CD14-positive monocyte (primary cell): ENCODE measurements at regions not wholly inside any gene's neighbourhood (a gene's known extent, or its start where the extent isn't known, plus 50 kb on each side); places are given as distances from the start of the nearest gene placed in this dataset.

ENCODE experiments used
- DNase-seq, 3 donors: peaks; one replicate each; pipeline ENCODE4 v3.0.0-alpha.2; 2011 to 2022
- H2AFZ ChIP-seq: 2 replicates; pipeline ENCODE4 v1.6.0; 2012; ENCODE audit warnings: mild to moderate bottlenecking, low read depth, low read length, inconsistent platforms; ENCODE audit not compliant: insufficient read depth, poor library complexity, severe bottlenecking
- H3K27ac ChIP-seq, 2 donors: 1 replicate in 1 of 2; 2 replicates in 1 of 2; pipeline ENCODE4 v1.5.1; 2012 to 2013; ENCODE audit warnings: low read length in 2 of 2, control low read depth in 1 of 2, inconsistent platforms in 1 of 2, low read depth in 1 of 2, mild to moderate bottlenecking in 1 of 2
- H3K27me3 ChIP-seq, 2 donors: one replicate each; pipeline versions ENCODE4 v1.6.0 to v1.6.1; 2011 to 2013; ENCODE audit warnings: low read length in 2 of 2; ENCODE audit not compliant: control insufficient read depth in 2 of 2, insufficient read depth in 2 of 2
- H3K36me3 ChIP-seq, 2 donors: replicated peaks in 1 of 2; 1 replicate in 1 of 2; 2 replicates in 1 of 2; pipeline versions ENCODE4 v1.5.1 to v1.6.1; 2012 to 2013; ENCODE audit warnings: low read length in 2 of 2, control low read depth in 1 of 2, inconsistent platforms in 1 of 2, mild to moderate bottlenecking in 1 of 2; ENCODE audit not compliant: insufficient read depth in 2 of 2, control insufficient read depth in 1 of 2
- H3K4me1 ChIP-seq, 2 donors: 1 replicate in 1 of 2; 2 replicates in 1 of 2; pipeline versions ENCODE4 v1.5.1 to v1.6.1; 2012 to 2013; ENCODE audit warnings: low read length in 2 of 2, control low read depth in 1 of 2, inconsistent platforms in 1 of 2, mild to moderate bottlenecking in 1 of 2, moderate library complexity in 1 of 2; ENCODE audit not compliant: insufficient read depth in 2 of 2, control insufficient read depth in 1 of 2
- H3K4me2 ChIP-seq: replicated peaks from 2 replicates; pipeline ENCODE3; 2012; ENCODE audit warnings: low read length, moderate library complexity, mild to moderate bottlenecking; ENCODE audit not compliant: poor library complexity, severe bottlenecking; ENCODE audit errors: extremely low read depth
- H3K4me3 ChIP-seq, 3 experiments: fragments of 200-600 bp in 1 of 3; sonication (generic) in 1 of 3; replicated peaks in 1 of 3; 1 replicate in 2 of 3; 2 replicates in 1 of 3; pipeline ENCODE4 v1.5.1; 2011 to 2013; ENCODE audit warnings: low read length in 3 of 3, mild to moderate bottlenecking in 3 of 3, control low read depth in 2 of 3, low read depth in 2 of 3, inconsistent platforms in 1 of 3, moderate library complexity in 1 of 3
- H3K79me2 ChIP-seq: 2 replicates; pipeline ENCODE4 v1.6.0; 2012; ENCODE audit warnings: mild to moderate bottlenecking, control low read depth, inconsistent platforms, low read length, moderate library complexity; ENCODE audit not compliant: insufficient read depth
- H3K9ac ChIP-seq: 2 replicates; pipeline ENCODE4 v1.6.0; 2017; ENCODE audit warnings: low read length, mild to moderate bottlenecking; ENCODE audit not compliant: insufficient read depth, poor library complexity, severe bottlenecking
- H3K9me3 ChIP-seq, 2 donors: replicated peaks in 1 of 2; 1 replicate in 1 of 2; 2 replicates in 1 of 2; pipeline versions ENCODE4 v1.5.1 to v1.6.1; 2012 to 2013; ENCODE audit warnings: low read length in 2 of 2, control low read depth in 1 of 2; ENCODE audit not compliant: control insufficient read depth in 1 of 2, insufficient read depth in 1 of 2
- H4K20me1 ChIP-seq: 2 replicates; pipeline ENCODE4 v1.6.0; 2012; ENCODE audit warnings: mild to moderate bottlenecking, low read length, control low read depth, moderate library complexity; ENCODE audit not compliant: insufficient read depth
- H3K27ac Mint-ChIP-seq, 7 donors: one replicate each; pipeline ENCODE4 v1.8.0; 2020; ENCODE audit warnings: mild to moderate bottlenecking in 7 of 7, mixed read lengths in 7 of 7, moderate library complexity in 6 of 7, inconsistent platforms in 2 of 7
- H3K27me3 Mint-ChIP-seq, 3 donors: one replicate each; pipeline ENCODE4 v1.8.0; 2021 to 2022; ENCODE audit warnings: low read depth in 3 of 3, mild to moderate bottlenecking in 3 of 3, mixed read lengths in 3 of 3, moderate library complexity in 3 of 3, inconsistent platforms in 1 of 3
- H3K36me3 Mint-ChIP-seq, 2 donors: one replicate each; pipeline ENCODE4 v1.8.0; 2020; ENCODE audit warnings: mixed read lengths in 2 of 2, inconsistent platforms in 1 of 2, mild to moderate bottlenecking in 1 of 2
- H3K4me1 Mint-ChIP-seq: one replicate; pipeline ENCODE4 v1.8.0; 2020; ENCODE audit warnings: mild to moderate bottlenecking, mixed read lengths
- H3K4me3 Mint-ChIP-seq, 2 donors: one replicate each; pipeline ENCODE4 v1.8.0; 2020; ENCODE audit warnings: mild to moderate bottlenecking in 2 of 2, mixed read lengths in 2 of 2, moderate library complexity in 1 of 2
- H3K9me3 Mint-ChIP-seq, 7 donors: one replicate each; pipeline ENCODE4 v1.8.0; 2020 to 2022; ENCODE audit warnings: mixed read lengths in 7 of 7, mild to moderate bottlenecking in 6 of 7, moderate library complexity in 6 of 7, inconsistent platforms in 2 of 7
- CTCF ChIP-seq: fragments of 200-600 bp; IDR thresholded peaks from one replicate; pipeline ENCODE4 v1.8.0; 2022; ENCODE audit warnings: antibody characterized with exemption, mild to moderate bottlenecking
- WGBS: methylation state at CpG from one replicate; pipeline ENCODE4 v1.1.5; 2013; ENCODE audit warnings: missing lambda C conversion rate; ENCODE audit not compliant: insufficient coverage; 5-methylcytosine and 5-hydroxymethylcytosine counted together
- intact Hi-C, 2 donors: fragments of 100-400 bp; cut with micrococcal nuclease; formaldehyde crosslinking; loops; one replicate each; pipeline versions ENCODE4 v1.15.0 to v1.15.1; 2023

- Histone ChIP-seq H3K27me3 (no peaks in the 10 kb centered on the region), H3K79me2 (no peaks in the 10 kb centered on the region), H4K20me1 (no peaks in the 10 kb centered on the region), H2AFZ (no peak overlapping the region), H3K4me3 (no peak overlapping the region), H3K9ac (no peak overlapping the region), H3K9me3 (no peaks in the 10 kb centered on the region), H3K36me3 (no peaks in the 10 kb centered on the region), H3K4me2 (no peak overlapping the region), H3K4me1 (no peaks in the 10 kb centered on the region), H3K27ac (no peak overlapping the region)
- intact Hi-C loops, result no loop called here
- no peak overlapping the region for H3K27ac Mint-ChIP-seq
- no peak for TF ChIP-seq CTCF
- no peaks in the 10 kb centered on the region for H3K9me3 Mint-ChIP-seq
- H3K4me1 Mint-ChIP-seq, result peaks cover 2% of the 10 kb centered on the region
- peaks cover 0 to 3% (median 0%) of the 10 kb centered on the region in 3 donors for H3K27me3 Mint-ChIP-seq
- no peak overlapping the region for H3K4me3 Mint-ChIP-seq
- peaks cover 2 to 4% of the 10 kb centered on the region in 2 donors for H3K36me3 Mint-ChIP-seq
- no peak for DNase-seq
- WGBS, result 95% methylated on average over 6 of the region's 7 CpGs
Measured at GRCh38 chr1:222991908-222992307, 151.1 kb downstream of the TLR5 start.

GRCh38 chr1:222994511-222995235, 148.4 kb downstream of the TLR5 start:
- no peak for TF ChIP-seq CTCF

More at GRCh38 chr1:222994511-222995235, 148.4 kb downstream of the TLR5 start:
- no peaks in the 10 kb centered on the region for H3K4me1 ChIP-seq
- no peaks in the 10 kb centered on the region for H3K79me2 ChIP-seq
- Mint-ChIP-seq H3K27me3 (no peaks in the 10 kb centered on the region), H3K36me3 (peaks cover 2 to 4% of the 10 kb centered on the region in 2 donors), H3K9me3 (no peaks in the 10 kb centered on the region), H3K4me1 (peaks cover 2% of the 10 kb centered on the region), H3K4me3 (no peak overlapping the region), H3K27ac (no peak overlapping the region)
- H3K9me3 ChIP-seq, result no peaks in the 10 kb centered on the region
- H3K36me3 ChIP-seq, result no peaks in the 10 kb centered on the region
- no peak overlapping the region for H3K4me2 ChIP-seq
- H3K27ac ChIP-seq, result no peak overlapping the region
- H3K9ac ChIP-seq, result no peak overlapping the region
- H2AFZ ChIP-seq, result no peak overlapping the region
- intact Hi-C loops, result no loop called here
- no peak for DNase-seq
- no CpG with 5 or more reads among the region's 4 CpGs for WGBS
- H3K27me3 ChIP-seq, result no peaks in the 10 kb centered on the region
- H4K20me1 ChIP-seq, result no peaks in the 10 kb centered on the region
- no peak overlapping the region for H3K4me3 ChIP-seq
